Activated naive CD4-positive, alpha-beta T cell treated with anti-CD3 and anti-CD28 coated beads, Interleukin-2, amount 50 U/mL, for 24 hours (primary cell): ENCODE measurements at regions not wholly inside any gene's neighbourhood (a gene's known extent, or its start where the extent isn't known, plus 50 kb on each side); places are given as distances from the start of the nearest gene placed in this dataset.
"Not testable (repeated sequence)": the region's sequence is repeated elsewhere in the genome, so short reads cannot be mapped to it uniquely, and the experiment has no call there.

ENCODE experiments used
- H3K27ac Mint-ChIP-seq: one replicate; pipeline ENCODE4 v1.8.0; 2021; ENCODE audit warnings: mild to moderate bottlenecking, mixed read lengths
- H3K27me3 Mint-ChIP-seq: one replicate; pipeline ENCODE4 v1.8.0; 2021; ENCODE audit warnings: mixed read lengths
- H3K36me3 Mint-ChIP-seq: one replicate; pipeline ENCODE4 v1.8.0; 2021; ENCODE audit warnings: mixed read lengths
- H3K4me1 Mint-ChIP-seq: one replicate; pipeline ENCODE4 v1.8.0; 2021; ENCODE audit warnings: mixed read lengths
- H3K4me3 Mint-ChIP-seq: one replicate; pipeline ENCODE4 v1.8.0; 2021; ENCODE audit warnings: mild to moderate bottlenecking, mixed read lengths
- H3K9me3 Mint-ChIP-seq: one replicate; pipeline ENCODE4 v1.8.0; 2021; ENCODE audit warnings: mixed read lengths

DNA sequence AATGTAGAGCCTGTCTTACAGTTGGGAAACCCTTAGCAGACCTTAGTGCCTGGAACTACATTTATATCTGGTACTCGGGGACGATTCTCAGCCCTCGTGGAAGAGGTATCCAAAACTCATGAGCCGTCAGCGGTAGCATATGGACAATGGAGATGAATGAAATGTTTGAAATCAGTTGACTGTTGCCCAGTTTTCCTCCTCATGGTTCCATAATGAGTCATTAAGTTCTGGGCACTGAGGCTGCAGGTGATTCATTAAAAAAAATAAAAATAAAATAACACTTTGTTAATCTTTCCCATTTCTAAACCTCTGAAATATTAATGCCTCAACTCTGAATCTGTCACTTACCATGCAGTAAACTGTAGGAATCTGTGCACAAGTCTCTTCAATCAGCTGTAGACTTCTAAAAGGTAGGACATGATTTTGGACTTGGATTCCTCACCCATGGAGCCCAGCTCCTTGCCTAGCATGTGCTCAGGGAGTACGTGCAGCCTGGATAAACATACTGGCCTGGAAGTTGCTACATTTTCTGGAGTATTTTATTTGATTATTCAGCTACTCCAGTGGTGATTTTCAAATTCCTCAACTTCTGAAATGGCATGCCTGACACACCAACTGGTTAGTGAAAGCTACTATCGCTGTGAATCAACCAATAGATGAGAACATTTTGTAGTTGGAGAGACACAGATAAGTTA, 979.2 kb downstream of the CNTNAP5 start:
- no peaks in the 10 kb centered on the region for H3K36me3 Mint-ChIP-seq
- no peak overlapping the region for H3K4me3 Mint-ChIP-seq
- no peaks in the 10 kb centered on the region for H3K9me3 Mint-ChIP-seq

DNA sequence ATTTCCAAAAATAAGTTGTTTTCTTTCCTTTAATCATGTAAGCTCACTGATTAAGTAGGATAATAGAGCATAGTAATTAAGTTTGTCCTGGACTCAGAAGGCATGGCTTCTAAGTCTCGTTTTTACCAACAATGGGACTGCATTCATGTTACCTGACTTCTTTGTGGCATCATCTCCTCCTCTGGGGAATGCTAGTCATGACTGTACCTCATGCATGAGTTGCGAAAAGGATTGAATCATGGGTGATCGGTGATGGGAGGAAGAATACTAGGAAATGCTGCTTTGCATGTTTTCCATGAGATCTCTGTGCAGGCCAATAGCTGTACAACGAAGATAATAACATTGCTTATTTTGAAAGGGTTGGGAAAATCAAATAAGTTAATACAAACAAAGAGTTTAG, 981.6 kb downstream of the CNTNAP5 start:
- no peaks in the 10 kb centered on the region for H3K9me3 Mint-ChIP-seq
- H3K27ac Mint-ChIP-seq: no peak overlapping the region
- no peaks in the 10 kb centered on the region for H3K4me1 Mint-ChIP-seq
- H3K4me3 Mint-ChIP-seq: no peak overlapping the region
- H3K36me3 Mint-ChIP-seq: no peaks in the 10 kb centered on the region
- no peaks in the 10 kb centered on the region for H3K27me3 Mint-ChIP-seq

More for the DNA sequence above, 979.2 kb downstream of the CNTNAP5 start:
- no peaks in the 10 kb centered on the region for H3K4me1 Mint-ChIP-seq
- no peaks in the 10 kb centered on the region for H3K27me3 Mint-ChIP-seq
- no peak overlapping the region for H3K27ac Mint-ChIP-seq

DNA sequence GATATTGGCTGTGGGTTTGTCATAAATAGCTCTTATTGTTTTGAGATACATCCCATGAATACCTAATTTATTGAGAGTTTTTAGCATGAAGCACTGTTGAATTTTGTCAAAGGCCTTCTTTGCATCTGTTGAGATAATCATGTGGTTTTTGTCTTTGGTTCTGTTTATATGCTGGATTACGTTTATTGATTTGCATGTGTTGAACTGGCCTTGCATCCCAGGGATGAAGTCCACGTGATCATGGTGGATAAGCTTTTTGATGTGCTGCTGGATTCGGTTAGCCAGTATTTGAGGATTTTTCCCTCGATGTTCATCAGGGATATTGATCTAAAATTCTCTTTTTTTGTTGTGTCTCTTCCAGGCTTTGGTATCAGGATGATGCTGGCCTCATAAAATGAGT, 1003.6 kb downstream of the CNTNAP5 start:
- H3K4me3 Mint-ChIP-seq, H3K4me1 Mint-ChIP-seq: not testable (repeated sequence)

DNA sequence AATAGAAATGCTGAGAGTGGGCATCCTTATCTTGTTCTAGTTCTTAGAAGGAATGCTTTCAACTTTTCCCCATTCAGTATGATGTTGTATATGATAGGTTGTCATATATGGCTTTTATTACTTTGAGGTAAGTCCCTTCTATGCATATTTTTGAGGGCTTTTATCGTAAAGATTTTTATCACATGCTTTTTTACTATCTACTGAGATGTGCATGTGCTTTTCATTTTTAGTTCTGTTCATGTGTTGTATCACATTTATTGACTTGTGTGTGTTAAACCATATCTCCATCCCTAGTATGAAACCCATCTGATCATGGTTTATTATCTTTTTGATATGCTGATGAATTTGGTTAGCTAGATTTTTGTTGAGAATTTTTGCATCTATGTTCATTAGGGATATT, 1008.8 kb downstream of the CNTNAP5 start:
- no peak overlapping the region for H3K27ac Mint-ChIP-seq
- no peak overlapping the region for H3K4me3 Mint-ChIP-seq
- H3K9me3 Mint-ChIP-seq: peaks cover 27% of the 10 kb centered on the region
- H3K36me3 Mint-ChIP-seq: no peaks in the 10 kb centered on the region
- H3K27me3 Mint-ChIP-seq: no peaks in the 10 kb centered on the region
- H3K4me1 Mint-ChIP-seq: no peaks in the 10 kb centered on the region

More for the DNA sequence above, 1003.6 kb downstream of the CNTNAP5 start:
- not testable (repeated sequence) for H3K27me3 Mint-ChIP-seq, H3K36me3 Mint-ChIP-seq, H3K27ac Mint-ChIP-seq
- H3K9me3 Mint-ChIP-seq: peaks cover 38% of the 10 kb centered on the region

DNA sequence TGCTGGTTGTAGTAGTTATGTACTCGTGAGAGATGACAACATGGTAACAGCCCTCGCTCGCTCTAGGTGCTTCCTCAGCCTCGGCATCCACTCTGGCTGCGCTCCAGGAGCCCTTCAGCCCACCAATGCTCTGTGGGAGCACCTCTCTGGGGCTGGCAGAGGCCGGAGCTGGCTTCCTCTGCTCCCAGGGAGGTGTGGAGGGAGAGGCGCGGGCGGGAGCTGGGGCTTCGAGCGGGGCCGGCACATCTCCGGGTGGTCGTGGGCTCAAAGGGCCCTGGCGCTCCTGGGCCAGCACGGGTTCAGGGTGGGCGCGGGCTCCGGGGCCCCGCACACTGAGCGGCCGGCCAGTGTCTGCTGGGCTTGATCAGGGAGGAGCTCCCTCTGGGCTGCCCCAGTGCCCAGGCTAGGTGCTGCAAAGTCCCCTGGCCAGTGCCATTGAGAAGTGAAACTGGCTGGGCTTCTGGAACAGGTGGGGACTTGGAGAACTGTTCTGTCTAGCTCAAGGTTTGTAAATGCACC, 1012.1 kb downstream of the CNTNAP5 start:
- Mint-ChIP-seq H3K9me3 (peaks cover 18% of the 10 kb centered on the region), H3K36me3 (no peaks in the 10 kb centered on the region), H3K4me3 (no peak overlapping the region), H3K4me1 (no peaks in the 10 kb centered on the region), H3K27me3 (no peaks in the 10 kb centered on the region), H3K27ac (no peak overlapping the region)

DNA sequence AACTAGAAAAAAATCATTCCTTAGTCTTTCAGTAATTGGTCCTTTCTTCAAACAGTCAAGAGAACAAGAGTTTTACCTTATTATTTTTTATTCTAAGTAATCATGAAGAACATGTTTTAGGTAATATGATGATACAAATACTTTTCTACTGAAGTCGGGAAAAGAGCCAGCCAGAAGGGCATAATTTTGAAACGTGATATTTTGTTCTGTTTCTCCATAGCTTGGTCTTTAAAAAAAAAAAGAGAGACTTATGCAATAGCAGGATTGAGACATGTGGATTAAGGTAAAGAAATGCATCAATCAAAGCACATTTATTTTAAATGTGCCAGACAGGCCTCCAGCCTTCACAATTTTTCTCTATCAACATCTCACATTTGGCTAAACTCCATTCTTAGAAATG, 1016.8 kb downstream of the CNTNAP5 start:
- Mint-ChIP-seq H3K27me3 (no peaks in the 10 kb centered on the region), H3K27ac (no peak overlapping the region), H3K4me3 (no peak overlapping the region), H3K9me3 (peaks cover 7% of the 10 kb centered on the region), H3K4me1 (no peaks in the 10 kb centered on the region), H3K36me3 (no peaks in the 10 kb centered on the region)

DNA sequence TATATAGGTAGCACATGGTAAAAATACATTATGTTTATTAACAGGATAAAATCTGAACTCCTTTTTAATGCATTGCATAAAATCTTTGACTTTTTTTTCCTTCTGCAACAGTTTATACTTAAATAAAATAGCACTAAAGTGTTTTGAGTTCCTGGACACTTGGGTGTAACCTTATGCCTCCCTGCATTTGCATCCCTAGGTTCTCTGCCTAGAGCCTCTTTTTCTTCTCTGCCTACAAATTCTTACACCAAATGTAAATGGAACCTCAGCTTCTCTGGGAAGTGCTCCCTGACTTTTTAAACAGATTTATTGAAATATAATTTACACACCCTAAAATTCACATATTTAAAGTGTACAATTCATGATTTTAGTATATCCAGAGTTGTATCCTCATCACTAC, 1017.6 kb downstream of the CNTNAP5 start:
- Mint-ChIP-seq H3K4me1 (no peaks in the 10 kb centered on the region), H3K9me3 (peaks cover 7% of the 10 kb centered on the region), H3K4me3 (no peak overlapping the region), H3K27me3 (no peaks in the 10 kb centered on the region), H3K27ac (no peak overlapping the region), H3K36me3 (no peaks in the 10 kb centered on the region)

DNA sequence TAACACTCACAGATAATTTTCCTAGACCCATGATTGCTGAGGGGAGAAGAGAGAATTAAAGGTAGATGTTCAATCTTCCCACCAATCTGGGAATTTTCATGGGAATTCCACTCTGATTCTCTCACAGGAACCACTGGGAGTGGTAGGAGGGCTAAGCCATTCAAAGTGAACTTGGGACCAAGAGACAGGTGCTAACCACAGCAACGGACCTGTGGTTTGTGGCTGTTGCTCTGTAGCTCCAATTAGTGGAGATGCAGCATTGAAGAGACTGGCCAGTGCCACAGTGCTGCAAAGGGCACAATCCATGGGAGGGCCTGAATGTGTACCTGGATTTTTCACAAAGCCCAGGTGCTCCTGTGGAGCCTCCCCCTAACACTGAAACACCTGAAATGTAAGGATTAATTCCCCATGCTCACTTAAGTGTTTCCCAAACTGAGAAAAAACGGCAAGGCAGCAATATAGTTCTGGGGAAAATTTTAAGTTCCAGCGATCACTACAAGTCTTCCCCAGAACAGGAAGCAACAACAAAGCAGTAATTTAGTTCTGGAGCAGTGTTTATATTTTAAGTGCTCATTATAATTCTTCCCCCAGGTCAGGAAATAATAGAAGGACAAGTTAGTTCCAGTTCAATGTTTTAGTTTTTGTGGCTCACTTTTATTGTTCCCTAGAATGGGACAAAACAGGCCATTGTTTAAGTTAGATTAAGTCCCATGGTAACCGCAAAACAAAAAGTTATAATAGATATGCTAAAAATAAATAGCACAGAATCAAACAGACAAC, 1045.8 kb downstream of the CNTNAP5 start:
- peaks cover 4% of the 10 kb centered on the region for H3K9me3 Mint-ChIP-seq
- H3K4me1 Mint-ChIP-seq: no peaks in the 10 kb centered on the region
- H3K36me3 Mint-ChIP-seq: no peaks in the 10 kb centered on the region
- no peaks in the 10 kb centered on the region for H3K27me3 Mint-ChIP-seq
- no peak overlapping the region for H3K4me3 Mint-ChIP-seq
- H3K27ac Mint-ChIP-seq: no peak overlapping the region

DNA sequence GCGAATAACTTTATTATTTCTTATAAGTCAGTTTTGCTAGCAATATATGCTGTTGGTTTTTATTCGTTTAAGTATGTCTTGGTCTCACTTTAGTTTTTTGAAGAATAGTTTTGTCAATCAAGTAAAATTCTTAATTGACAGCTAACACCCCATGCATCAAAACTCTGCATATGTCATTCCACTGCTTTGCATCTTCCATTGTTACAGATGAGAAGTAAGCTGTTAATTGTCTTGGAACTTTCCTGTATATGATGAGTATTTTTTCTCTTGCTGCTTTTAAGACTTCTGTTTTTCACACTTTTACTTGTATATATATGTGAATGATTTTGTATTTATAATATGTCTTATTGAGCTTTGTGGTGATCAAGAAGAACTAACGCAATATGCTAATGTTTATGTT, 1048.4 kb downstream of the CNTNAP5 start:
- no peak overlapping the region for H3K4me3 Mint-ChIP-seq
- no peaks in the 10 kb centered on the region for H3K4me1 Mint-ChIP-seq
- no peak overlapping the region for H3K27ac Mint-ChIP-seq
- no peaks in the 10 kb centered on the region for H3K36me3 Mint-ChIP-seq
- peaks cover 4% of the 10 kb centered on the region for H3K9me3 Mint-ChIP-seq
- no peaks in the 10 kb centered on the region for H3K27me3 Mint-ChIP-seq

DNA sequence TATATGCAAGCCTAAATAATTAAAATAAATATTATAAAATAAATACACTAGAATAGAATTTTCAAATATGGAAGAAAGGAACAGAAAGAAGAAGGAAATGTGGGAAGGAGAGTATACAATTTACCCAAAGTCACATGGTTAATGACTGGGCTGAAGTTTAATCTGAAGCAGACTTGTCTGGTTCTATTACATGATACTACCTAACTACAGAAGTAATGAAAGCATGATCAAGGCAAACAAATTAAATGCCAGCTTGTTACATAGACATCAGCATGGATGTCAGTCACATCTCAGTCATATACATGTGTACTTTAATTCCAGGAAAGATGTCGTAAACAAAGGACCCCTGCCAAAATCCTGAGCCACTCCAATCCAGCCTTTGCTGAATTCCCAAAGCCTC, 1060.8 kb downstream of the CNTNAP5 start:
- Mint-ChIP-seq H3K36me3 (no peaks in the 10 kb centered on the region), H3K9me3 (peaks cover 17% of the 10 kb centered on the region)

DNA sequence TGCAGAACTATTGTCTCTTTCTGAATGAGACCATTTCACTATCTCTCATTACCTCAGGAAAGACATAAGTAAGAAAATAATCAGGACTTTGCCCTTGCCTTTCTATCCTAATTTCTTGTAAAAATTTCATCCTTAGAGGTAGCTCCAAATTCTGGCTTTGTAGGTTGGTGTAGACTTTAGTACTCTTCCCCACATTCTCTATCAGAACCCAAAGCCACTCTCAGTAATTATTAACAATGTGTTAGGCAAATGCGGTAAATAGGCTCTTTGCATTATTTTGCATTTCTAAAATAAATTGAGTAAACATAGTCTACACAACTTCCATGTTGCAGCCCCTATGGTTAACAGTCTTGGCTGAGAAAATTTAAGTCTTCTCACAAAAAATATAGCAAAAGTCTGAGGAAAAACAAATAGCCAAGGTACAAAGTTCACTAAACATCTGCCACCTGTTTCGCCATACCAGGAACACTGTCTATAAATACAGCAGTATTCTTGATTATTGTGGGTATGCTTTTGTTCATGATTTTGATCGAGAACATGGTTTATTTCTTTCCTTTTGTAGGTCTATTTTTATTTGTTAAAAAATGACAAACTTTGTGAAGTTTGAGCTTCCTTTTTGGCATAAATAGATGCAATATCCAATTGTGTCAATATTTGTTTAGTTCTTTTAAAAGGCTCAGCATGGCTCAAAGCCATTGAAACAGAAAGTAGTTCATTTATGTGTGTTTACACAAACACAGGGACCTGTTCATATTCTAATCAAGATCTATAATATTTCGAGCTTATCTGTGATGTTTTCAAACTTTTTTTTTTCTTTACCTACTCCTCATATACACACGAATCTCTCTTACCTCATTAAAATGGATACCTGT, 1061.5 kb downstream of the CNTNAP5 start:
- peaks cover 17% of the 10 kb centered on the region for H3K9me3 Mint-ChIP-seq
- H3K27ac Mint-ChIP-seq: no peak overlapping the region
- no peaks in the 10 kb centered on the region for H3K27me3 Mint-ChIP-seq
- H3K36me3 Mint-ChIP-seq: no peaks in the 10 kb centered on the region
- H3K4me3 Mint-ChIP-seq: no peak overlapping the region
- H3K4me1 Mint-ChIP-seq: no peaks in the 10 kb centered on the region

More for the DNA sequence above, 1060.8 kb downstream of the CNTNAP5 start:
- Mint-ChIP-seq H3K4me1 (no peaks in the 10 kb centered on the region), H3K27ac (no peak overlapping the region), H3K4me3 (no peak overlapping the region), H3K27me3 (no peaks in the 10 kb centered on the region)

DNA sequence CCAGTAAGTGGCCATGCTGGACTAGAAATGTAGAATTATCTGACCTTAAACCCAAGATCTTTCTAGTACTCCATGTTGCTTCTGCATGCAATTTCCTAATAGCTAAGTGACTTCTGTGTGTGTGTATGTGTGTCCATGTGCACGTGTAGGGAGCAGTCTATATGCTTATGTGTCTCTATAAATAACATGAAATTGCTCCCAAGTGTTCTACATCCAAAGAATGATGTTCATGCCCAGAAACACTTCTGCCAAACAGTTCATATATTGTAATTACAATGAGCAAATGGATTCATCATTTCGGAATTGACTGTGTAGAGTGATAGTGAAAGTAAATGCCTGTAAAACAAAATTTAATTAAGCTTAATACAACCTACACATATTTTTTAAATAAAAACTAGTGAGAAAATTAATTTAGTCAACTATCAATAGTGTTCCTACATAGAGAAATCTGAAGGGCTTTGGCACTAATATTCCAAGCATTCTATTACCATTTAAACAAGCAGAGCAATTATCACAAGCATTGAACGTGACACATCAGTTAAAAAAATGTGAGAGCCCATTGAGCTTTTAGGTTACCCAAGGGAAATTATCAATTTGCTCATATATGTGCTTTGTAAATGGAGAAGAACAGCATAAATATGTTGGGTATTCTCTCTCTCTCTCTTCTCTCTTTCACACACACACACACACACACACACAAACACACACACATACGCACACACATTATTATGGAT, 1067.4 kb downstream of the CNTNAP5 start:
- H3K27ac Mint-ChIP-seq: no peak overlapping the region
- no peaks in the 10 kb centered on the region for H3K27me3 Mint-ChIP-seq
- H3K36me3 Mint-ChIP-seq: no peaks in the 10 kb centered on the region
- peaks cover 12% of the 10 kb centered on the region for H3K9me3 Mint-ChIP-seq
- H3K4me1 Mint-ChIP-seq: no peaks in the 10 kb centered on the region
- no peak overlapping the region for H3K4me3 Mint-ChIP-seq

DNA sequence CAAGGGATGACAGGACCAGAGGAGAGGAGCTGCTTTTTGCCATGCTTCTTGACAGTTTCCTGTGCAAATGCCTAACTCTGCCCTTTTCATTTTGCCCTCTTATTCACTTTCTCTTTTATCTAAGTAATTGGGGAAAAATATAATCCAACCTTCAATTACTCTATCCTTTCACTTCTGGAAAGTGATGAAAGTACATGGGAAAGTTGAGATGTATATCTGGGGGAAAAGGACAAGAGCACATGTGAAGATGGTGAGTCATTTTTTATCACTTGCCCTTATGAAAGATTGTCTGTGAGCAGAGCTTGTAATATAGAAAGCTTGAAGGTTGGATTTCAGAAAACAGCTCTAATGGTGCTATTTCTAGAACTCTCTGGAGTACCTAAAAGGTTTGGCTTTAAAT, 1070.7 kb downstream of the CNTNAP5 start:
- Mint-ChIP-seq H3K27me3 (no peaks in the 10 kb centered on the region), H3K27ac (no peak overlapping the region), H3K4me1 (no peaks in the 10 kb centered on the region), H3K36me3 (no peaks in the 10 kb centered on the region), H3K9me3 (no peaks in the 10 kb centered on the region), H3K4me3 (no peak overlapping the region)

DNA sequence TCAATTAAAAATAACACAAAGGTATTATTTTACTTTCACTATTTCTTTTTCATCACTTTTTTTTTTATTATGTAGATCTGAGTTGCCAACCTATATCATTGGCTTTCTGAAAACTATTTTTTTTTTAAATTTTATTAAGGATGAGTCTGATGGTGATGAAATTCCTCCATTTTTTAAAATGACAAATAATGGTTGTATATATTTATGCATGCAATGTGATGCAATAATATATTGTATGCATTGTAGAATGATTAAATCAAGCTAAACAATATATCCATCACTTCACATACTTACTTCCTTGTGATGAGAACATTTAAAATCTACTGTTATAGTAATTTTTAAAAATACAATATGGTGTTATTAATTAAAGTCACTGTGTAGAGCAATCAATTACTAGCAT, 1081.6 kb downstream of the CNTNAP5 start:
- H3K9me3 Mint-ChIP-seq: peaks cover 19% of the 10 kb centered on the region
- H3K27ac Mint-ChIP-seq: no peak overlapping the region
- H3K36me3 Mint-ChIP-seq: no peaks in the 10 kb centered on the region
- H3K4me3 Mint-ChIP-seq: no peak overlapping the region
- H3K27me3 Mint-ChIP-seq: no peaks in the 10 kb centered on the region
- no peaks in the 10 kb centered on the region for H3K4me1 Mint-ChIP-seq

DNA sequence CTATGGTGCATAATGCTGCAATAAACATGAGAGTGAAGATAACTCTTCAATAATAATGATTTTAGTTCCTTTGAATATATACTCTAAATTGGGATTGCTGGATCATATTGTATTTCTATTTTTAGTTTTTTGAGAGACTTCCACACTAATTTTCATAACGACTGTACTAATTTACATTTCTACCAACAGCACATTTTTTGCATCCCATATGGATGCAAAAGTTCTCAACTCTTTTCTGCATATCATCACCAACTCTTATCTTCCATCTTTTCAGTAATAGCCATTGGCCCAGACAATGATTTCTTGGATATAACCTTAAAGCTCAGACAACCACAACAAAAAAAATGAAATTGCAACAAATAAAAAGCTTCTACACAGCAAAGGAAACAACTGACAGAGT, 1082.4 kb downstream of the CNTNAP5 start:
- H3K27ac Mint-ChIP-seq: no peak overlapping the region
- no peaks in the 10 kb centered on the region for H3K4me1 Mint-ChIP-seq
- no peak overlapping the region for H3K4me3 Mint-ChIP-seq
- H3K9me3 Mint-ChIP-seq: peaks cover 19% of the 10 kb centered on the region
- H3K36me3 Mint-ChIP-seq: no peaks in the 10 kb centered on the region
- no peaks in the 10 kb centered on the region for H3K27me3 Mint-ChIP-seq
